Suppressor macrophage treated with lipopolysaccharide for 4 hours (primary cell): ENCODE measurements at regions not wholly inside any gene's neighbourhood (a gene's known extent, or its start where the extent isn't known, plus 50 kb on each side); places are given as distances from the start of the nearest gene placed in this dataset.
"Not testable (repeated sequence)": the region's sequence is repeated elsewhere in the genome, so short reads cannot be mapped to it uniquely, and the experiment has no call there.

ENCODE experiments used
- DNase-seq: peaks from one replicate; pipeline ENCODE4 v3.0.0-alpha.2; 2020

DNA sequence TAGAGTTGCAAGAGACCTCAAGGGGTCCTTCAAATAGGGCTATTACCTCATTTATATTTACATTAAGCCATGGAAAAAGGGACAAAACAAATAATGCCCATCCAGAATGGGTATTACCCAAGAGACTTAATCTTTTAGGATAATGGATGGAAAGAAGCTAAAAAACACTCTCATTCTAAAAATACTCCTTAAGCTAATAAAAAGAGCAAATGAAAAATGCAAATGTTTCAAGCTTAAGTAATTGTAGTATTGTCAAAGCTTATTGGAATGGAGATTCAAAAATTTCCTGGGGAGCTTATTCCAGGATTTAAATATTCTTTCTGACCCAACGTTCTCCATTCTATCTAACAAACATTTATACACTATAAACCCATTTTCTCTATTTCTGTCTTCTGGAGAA, 107.8 kb upstream of the SPIN4 start:
- no peak for DNase-seq

- DNase-seq: no peak
These were observed 102.4 kb upstream of the SPIN4 start for GRCh38 chrX:63453571-63453970.

DNA sequence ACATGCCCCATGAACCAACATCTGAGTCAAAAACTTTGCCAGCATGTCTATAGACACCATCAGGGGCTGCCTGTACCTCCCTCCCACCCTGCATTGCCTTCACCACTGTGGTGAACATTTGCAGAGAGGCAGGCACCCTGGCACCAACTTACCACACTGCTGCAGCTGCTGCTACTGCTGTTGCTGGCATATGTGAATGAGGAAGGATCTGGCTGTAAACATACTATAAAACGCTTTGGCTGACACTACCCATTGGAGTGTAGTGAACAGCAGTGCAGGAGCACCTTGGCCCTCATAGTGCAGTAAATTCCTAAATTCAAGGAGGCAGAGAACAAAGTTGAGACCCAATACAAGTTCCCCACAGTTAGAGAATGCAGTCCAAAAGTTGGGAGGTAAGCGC, 90.6 kb upstream of the SPIN4 start:
- no peak for DNase-seq

DNA sequence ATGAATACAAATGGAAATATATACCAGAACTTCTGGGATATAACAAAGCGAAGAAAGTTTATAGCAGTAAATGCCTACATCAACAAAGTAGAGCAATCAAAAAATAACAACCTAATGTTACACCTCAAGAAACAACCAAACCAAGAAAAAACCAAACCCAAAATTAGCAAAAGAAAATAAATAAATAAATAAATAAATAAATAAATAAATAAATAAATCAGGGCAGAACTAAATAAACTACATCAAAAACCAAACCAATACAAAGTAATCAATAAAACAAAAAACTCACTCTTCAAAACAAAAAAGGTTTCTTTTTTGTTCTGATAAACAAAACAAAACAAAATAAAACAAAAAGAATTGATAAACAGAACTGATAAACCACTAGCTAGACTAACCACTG, 88.4 kb upstream of the SPIN4 start:
- no peak for DNase-seq

DNA sequence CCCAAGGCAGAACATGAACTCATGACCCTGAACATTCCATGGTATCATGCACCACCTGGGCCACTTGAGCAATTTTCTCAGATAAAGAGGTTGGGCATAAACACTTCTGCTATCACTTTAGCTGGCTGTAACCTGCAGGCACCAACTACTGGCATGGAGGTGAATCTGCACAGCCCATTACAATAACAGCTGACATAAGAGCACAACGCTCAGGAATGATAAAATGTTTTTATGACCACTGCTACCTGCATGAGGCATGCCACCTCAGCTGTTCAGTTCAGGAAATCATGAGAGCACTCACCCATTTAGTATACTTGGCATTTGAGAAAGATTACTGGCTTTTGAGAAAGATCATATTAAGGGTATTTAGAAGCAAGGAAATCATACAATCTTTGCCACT, 85.7 kb upstream of the SPIN4 start:
- DNase-seq: no peak

- DNase-seq: no peak
These were observed 83.5 kb upstream of the SPIN4 start for GRCh38 chrX:63434665-63435064.

DNA sequence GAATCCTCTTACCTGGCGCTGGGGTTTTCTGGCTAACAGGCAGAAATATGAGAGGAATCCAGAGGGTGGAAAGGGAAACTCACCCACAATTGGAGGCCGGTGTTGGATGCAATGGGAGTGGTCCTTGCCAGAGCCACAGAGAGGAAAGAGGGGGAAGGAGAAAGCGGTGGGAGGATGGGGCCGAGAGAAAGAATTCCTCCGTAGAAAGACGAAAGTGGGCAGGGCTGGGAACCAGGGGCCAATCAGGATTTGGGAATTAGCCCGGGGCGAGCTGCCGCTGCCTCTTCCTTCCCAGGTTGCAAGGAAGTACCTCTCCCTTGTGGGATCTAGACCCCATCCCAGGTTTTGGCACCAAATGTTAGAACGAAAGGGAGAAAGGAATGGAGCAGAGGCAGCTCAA, 83.1 kb upstream of the SPIN4 start:
- DNase-seq: no peak

DNA sequence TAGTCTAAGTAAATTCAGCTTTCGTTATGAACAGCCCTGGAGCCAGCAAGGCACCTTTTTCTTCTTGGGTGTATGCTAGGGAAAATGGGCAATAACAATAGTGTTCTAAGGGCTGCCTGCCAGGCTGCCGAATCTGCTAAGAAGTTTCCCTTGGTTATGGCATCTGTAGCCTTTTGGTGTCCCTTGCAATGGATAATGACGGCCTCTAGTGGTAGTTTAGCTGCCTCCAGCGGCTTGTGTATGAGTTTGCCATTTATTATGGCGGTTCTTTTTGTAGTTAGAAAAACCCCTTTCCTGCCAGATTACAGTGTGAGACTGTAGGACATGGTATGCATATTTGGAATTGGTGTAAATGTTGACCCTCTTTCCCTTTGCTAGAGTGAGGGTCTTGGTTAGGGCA, 78.9 kb upstream of the SPIN4 start:
- DNase-seq: no peak

DNA sequence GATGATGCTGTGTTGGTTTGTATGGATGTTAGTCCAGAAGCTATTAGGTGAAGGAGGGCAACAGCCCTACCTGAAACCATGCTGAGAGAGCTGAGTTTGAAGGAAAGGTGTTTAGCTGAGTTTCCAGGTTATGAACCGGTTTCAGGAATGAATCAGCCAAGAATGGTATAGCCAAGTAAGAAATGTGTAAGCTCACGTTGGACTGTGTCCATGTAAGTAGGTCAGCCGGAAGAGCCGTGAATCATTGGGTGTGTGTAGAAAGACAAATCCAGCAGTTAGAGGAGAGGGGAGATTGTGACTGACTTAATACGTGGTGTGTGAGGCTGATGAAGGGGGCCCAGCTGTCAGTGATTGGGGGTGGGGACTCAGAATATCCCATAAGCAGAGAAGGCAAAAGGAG, 77.2 kb upstream of the SPIN4 start:
- DNase-seq: no peak

DNA sequence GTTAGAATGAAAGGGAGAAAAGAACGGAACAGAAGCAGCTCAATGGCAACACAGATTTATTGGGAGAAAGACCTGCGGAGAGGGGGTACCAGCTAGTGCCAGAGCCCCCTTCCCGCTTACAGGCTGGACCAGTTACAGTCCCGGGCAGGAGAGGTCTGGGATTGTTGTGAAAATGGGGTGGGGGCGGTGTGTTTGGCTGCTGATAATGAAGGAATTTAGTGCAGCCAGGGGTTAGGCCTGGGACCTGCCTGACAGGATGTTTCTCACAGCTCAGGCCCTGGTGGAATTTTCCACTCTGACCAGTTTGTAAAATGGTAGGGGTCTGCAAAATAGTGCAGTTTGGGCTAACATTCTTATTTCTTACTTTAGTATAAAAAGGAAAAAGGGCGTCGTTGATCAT, 75.4 kb upstream of the SPIN4 start:
- DNase-seq: no peak

GRCh38 chrX:63424063-63424462, 72.9 kb upstream of the SPIN4 start:
- no peak for DNase-seq

GRCh38 chrX:63421411-63421810, 70.3 kb upstream of the SPIN4 start:
- DNase-seq: no peak

DNA sequence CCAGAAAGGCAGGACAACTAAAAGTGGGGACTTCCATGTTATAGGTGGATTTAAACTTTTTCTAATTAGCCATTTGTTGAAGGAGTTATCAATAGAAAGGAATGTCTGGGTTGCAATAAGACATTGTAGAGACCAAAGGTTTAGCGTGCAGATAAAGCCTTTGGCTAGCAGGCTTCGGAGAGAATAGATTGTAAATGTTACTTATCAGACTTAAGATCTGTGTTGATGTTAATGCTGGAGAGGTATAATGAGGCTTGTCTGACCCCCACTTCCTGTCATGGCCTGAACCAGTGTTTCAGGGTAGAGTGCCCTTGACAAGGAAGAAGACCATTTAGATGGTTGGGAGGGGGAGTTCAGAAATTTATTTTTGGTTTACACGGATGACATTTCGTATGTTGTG, 67.1 kb upstream of the SPIN4 start:
- DNase-seq: no peak

DNA sequence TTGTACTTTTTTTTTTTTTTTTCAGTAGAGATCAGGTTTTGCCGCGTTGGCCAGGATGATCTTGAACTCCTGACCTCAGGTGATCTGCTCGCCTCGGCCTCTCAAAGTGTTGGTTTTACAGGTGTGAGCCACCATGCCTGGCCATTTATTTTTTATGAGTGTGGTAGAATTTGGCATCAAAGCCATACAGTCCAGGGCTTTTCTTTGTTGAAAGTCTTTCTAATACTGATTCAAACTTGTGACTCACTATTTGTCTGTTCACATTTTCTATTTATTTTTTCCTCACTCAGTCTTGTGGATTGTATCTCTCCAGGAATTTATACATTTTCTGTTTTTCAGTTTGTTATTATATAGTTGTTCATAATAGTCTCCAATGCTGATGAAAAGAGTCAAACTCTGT, 66.5 kb upstream of the SPIN4 start:
- DNase-seq: no peak

- DNase-seq: not testable (repeated sequence)
These were observed 58.8 kb upstream of the SPIN4 start for GRCh38 chrX:63409934-63410333.

DNA sequence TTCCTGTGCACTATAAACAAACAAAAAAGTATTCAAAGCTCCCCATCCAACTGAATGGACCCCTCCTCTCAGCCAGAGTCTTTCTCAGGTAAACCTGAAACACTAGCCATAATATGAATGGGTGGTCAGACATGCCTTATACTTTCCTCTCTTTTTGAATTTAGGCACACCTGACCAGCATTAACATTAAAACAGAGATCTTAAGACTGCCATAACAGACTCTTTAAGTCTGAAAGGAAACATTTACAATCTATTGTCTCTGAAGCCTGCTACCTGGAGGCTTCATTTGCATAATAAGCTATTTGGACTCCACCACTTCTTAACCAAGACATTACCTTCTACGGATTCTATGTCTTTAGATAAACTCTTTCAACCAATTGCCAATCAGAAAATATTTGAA, 56.9 kb upstream of the SPIN4 start:
- DNase-seq: no peak

DNA sequence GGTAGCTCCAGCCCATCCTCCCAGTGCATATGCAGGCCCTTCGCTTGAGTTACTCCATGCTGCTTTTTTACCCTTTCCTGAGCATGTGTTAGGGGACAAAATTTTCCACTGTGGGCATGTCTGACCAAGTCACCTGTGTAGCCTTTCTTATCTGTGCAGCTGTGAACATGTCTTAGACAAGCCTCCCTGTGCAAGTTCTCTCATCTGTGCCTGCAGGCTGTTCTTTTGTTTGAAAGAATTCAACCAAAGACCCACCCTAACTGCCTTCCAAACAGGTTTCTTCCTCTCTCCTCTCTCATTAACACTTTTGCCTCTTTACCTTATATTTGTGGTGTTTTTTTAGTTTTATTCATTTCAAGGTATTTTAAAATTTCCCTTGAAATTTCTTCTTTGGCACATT, 53.2 kb upstream of the SPIN4 start:
- no peak for DNase-seq

DNA sequence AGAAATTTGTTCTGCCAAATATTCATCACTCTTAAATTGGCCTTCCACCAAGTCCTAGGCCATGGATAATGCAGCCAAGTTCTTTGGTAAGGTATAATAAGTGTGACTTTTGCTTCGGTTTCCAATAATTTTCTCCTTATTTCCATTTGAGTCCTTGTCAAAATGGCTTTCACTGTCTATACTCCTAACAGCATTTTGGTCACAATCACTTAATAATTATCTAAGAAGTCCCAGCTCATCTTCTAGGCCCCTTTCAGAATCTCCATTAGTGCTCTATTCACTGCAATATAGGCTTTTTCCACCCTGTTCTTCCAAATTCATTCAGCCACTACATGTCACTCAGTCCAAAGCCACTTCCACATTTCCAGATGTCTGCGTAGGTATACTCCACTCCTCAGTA, 51.0 kb upstream of the SPIN4 start:
- no peak for DNase-seq
